HG03558 (cell line): ENCODE measurements at regions not wholly inside any gene's neighbourhood (a gene's known extent, or its start where the extent isn't known, plus 50 kb on each side); places are given as distances from the start of the nearest gene placed in this dataset.

ENCODE experiments used
- ATAC-seq: cut with Tn5 transposase; IDR thresholded peaks from one replicate; pipeline ENCODE4 v1.9.1; 2021; ENCODE audit warnings: moderate number of reproducible peaks; ENCODE audit not compliant: unreplicated experiment; ENCODE audit errors: extremely low read depth

- no peak for ATAC-seq
These were observed 59.1 kb downstream of the BOD1 start for GRCh38 chr5:173557123-173557903.

GRCh38 chr5:173556142-173557028 lies 60.1 kb downstream of the BOD1 start:
- ATAC-seq = no peak

GRCh38 chr5:173554989-173555705 lies 61.3 kb downstream of the BOD1 start:
- no peak for ATAC-seq

GRCh38 chr5:173554038-173554955 lies 62.2 kb downstream of the BOD1 start:
- no peak for ATAC-seq

GRCh38 chr5:173550641-173551040 lies 65.8 kb downstream of the BOD1 start:
- no peak for ATAC-seq

- ATAC-seq = no peak
These were observed 66.8 kb downstream of the BOD1 start for GRCh38 chr5:173549644-173550043.

- peak; percentile 87 for ATAC-seq
These were observed 68.9 kb downstream of the BOD1 start for GRCh38 chr5:173547579-173547978.

- no peak for ATAC-seq
These were observed 73.5 kb downstream of the BOD1 start for GRCh38 chr5:173542964-173543363.

GRCh38 chr5:173542159-173542558 lies 74.3 kb downstream of the BOD1 start:
- ATAC-seq = no peak

GRCh38 chr5:173538654-173539053 lies 77.8 kb downstream of the BOD1 start:
- ATAC-seq = no peak

GRCh38 chr5:173538018-173538417 lies 78.4 kb downstream of the BOD1 start:
- no peak for ATAC-seq

GRCh38 chr5:173537228-173537627 lies 79.2 kb downstream of the BOD1 start:
- no peak for ATAC-seq

GRCh38 chr5:173535976-173536639 lies 80.3 kb downstream of the BOD1 start:
- no peak for ATAC-seq

GRCh38 chr5:173535166-173535975 lies 81.1 kb downstream of the BOD1 start:
- no peak for ATAC-seq

GRCh38 chr5:173534664-173535063 lies 81.8 kb downstream of the BOD1 start:
- no peak for ATAC-seq

- no peak for ATAC-seq
These were observed 82.4 kb downstream of the BOD1 start for GRCh38 chr5:173534031-173534430.

- no peak for ATAC-seq
These were observed 83.7 kb downstream of the BOD1 start for GRCh38 chr5:173532689-173533250.

- no peak for ATAC-seq
These were observed 84.6 kb downstream of the BOD1 start for GRCh38 chr5:173531863-173532262.
